Esophagus muscularis mucosa (tissue), 4 donors: ENCODE measurements at regions not wholly inside any gene's neighbourhood (a gene's known extent, or its start where the extent isn't known, plus 50 kb on each side); places are given as distances from the start of the nearest gene placed in this dataset.

Experiments
- DNase-seq: peaks from one replicate; pipeline ENCODE4 v3.0.0-alpha.2; 2017; ENCODE audit errors: extremely low spot score
- H3K27ac ChIP-seq, 4 donors: fragments of 200-600 bp; sonication (generic); replicated peaks in 1 of 4; 1 replicate in 3 of 4; 2 replicates in 1 of 4; pipeline ENCODE4 v1.5.1; 2016 to 2019; ENCODE audit warnings: mild to moderate bottlenecking in 1 of 4
- H3K27me3 ChIP-seq, 4 donors: fragments of 200-600 bp; sonication (generic); one replicate each; pipeline versions ENCODE4 v1.5.1 to v1.6.0; 2016 to 2019
- H3K36me3 ChIP-seq, 4 donors: fragments of 200-600 bp; sonication (generic); one replicate each; pipeline ENCODE4 v1.5.1; 2016 to 2019
- H3K4me1 ChIP-seq, 4 donors: fragments of 200-600 bp; sonication (generic); one replicate each; pipeline ENCODE4 v1.5.1; 2016 to 2019
- H3K4me3 ChIP-seq, 4 donors: fragments of 200-600 bp; sonication (generic); 1 replicate in 2 of 4; 2 replicates in 2 of 4; pipeline ENCODE4 v1.5.1; 2016 to 2019; ENCODE audit warnings: mild to moderate bottlenecking in 4 of 4, moderate library complexity in 1 of 4
- H3K9me3 ChIP-seq, 4 donors: fragments of 200-600 bp; sonication (generic); 1 replicate in 3 of 4; 2 replicates in 1 of 4; pipeline ENCODE4 v1.5.1; 2016 to 2019
- CTCF ChIP-seq, 3 experiments: fragments of 200-600 bp in 2 of 3; fragments of 450-650 bp in 1 of 3; sonication (generic) in 2 of 3; IDR thresholded peaks; one replicate each; pipeline ENCODE4 v1.5.1; 2017 to 2019; ENCODE audit warnings: antibody characterized with exemption in 3 of 3, mild to moderate bottlenecking in 2 of 3, moderate library complexity in 1 of 3
- EP300 ChIP-seq: sonication (generic); formaldehyde crosslinking; IDR thresholded peaks from one replicate; pipeline ENCODE4 v1.6.1; 2017; ENCODE audit warnings: antibody characterized with exemption
- POLR2A ChIP-seq: fragments of 450-650 bp; IDR thresholded peaks from one replicate; pipeline ENCODE4 v1.6.1; 2017; ENCODE audit warnings: antibody characterized with exemption, moderate library complexity, mild to moderate bottlenecking, low read depth
- POLR2AphosphoS5 ChIP-seq, 2 donors: sonication (generic); formaldehyde crosslinking; IDR thresholded peaks; one replicate each; pipeline ENCODE4 v1.6.1; 2017; ENCODE audit warnings: antibody characterized with exemption in 2 of 2
- WGBS: methylation state at CpG from one replicate; pipeline ENCODE4 v1.1.5; 2018; 5-methylcytosine and 5-hydroxymethylcytosine counted together
- intact Hi-C: fragments of 100-400 bp; cut with DNase I; formaldehyde crosslinking; loops from one replicate; pipeline ENCODE4 v1.15.1; 2023

- Histone ChIP-seq H3K27me3 (no peaks in the 10 kb centered on the region), H3K4me3 (no peak overlapping the region), H3K27ac (no peak overlapping the region), H3K9me3 (peaks cover 0 to 11% (median 3%) of the 10 kb centered on the region in 4 donors), H3K36me3 (no peaks in the 10 kb centered on the region), H3K4me1 (no peaks in the 10 kb centered on the region)
- TF ChIP-seq EP300: no peak
- no peak for TF ChIP-seq POLR2A
- TF ChIP-seq POLR2AphosphoS5 (IDR thresholded peaks at IDR 0.05): no peak
- TF ChIP-seq CTCF (IDR thresholded peaks at IDR 0.05): no peak
- intact Hi-C loops: no loop called here
- DNase-seq: no peak
- WGBS: 0% methylated on average over 1 of the region's 1 CpG
Measured at GRCh38 chr3:16725972-16726371, 120.7 kb upstream of the DAZL start.

DNA sequence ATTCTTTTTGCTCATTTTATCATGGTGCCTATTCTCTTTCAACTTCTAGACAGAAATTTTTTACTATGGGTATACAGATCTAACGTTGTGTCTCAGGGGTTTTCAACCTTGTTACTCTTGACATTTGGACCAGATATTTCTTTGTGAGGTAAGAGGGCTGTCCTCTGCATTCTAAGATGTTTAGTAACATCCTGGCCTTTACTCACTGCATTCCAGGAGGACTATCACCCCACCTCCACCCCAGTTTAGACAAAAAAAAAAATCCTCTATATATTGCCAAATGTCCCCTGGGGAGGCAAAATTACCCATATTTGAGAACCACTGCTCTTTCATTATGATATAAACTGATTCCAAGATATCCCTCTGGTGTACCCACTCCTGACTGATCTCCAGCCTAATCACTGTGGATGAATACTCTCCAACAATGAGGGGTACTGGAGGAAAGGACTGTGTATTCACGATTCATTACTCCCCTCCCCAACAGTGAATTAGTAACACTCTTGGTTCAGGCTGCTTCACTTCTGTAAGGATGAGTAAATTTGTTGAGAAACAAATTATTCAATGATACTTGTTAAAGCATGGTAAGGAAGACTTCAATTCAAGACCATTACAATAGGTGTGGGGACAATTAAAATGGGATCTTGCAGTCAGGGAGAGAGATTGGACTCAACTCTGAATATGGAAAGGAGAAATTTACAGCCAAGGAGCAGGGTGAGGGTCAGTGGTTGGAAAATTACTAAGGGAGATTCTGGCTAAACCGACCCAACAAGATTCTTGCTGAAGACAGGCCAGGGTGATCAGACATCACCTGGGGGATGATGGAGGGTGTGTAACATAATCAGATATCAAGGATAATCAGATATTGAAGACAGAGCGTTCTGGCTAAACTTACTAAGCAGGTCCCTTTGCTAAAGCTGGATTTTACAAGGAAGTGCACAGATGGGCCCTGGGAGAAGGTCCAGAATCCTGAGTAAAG, 123.8 kb upstream of the DAZL start:
- Histone ChIP-seq H3K36me3 (no peaks in the 10 kb centered on the region), H3K4me1 (no peaks in the 10 kb centered on the region), H3K4me3 (no peak overlapping the region), H3K9me3 (peaks cover 0 to 21% (median 16%) of the 10 kb centered on the region in 4 donors), H3K27ac (no peak overlapping the region), H3K27me3 (no peaks in the 10 kb centered on the region)
- intact Hi-C loops: no loop called here
- DNase-seq: no peak
- 74% methylated on average over 4 of the region's 4 CpGs for WGBS
- no peak for TF ChIP-seq EP300
- no peak for TF ChIP-seq POLR2AphosphoS5 (IDR thresholded peaks at IDR 0.05)
- TF ChIP-seq CTCF (IDR thresholded peaks at IDR 0.05): no peak
- no peak for TF ChIP-seq POLR2A

- H3K4me3 ChIP-seq: no peak overlapping the region
- DNase-seq: no peak
- no peaks in the 10 kb centered on the region for H3K36me3 ChIP-seq
- WGBS: 96% methylated on average over 1 of the region's 1 CpG
- H3K4me1 ChIP-seq: no peaks in the 10 kb centered on the region
- H3K27me3 ChIP-seq: no peaks in the 10 kb centered on the region
- H3K27ac ChIP-seq: no peak overlapping the region
- intact Hi-C loops: no loop called here
- H3K9me3 ChIP-seq: peaks cover 0 to 4% (median under 1%) of the 10 kb centered on the region in 4 donors
- TF ChIP-seq CTCF (IDR thresholded peaks at IDR 0.05): no peak
- no peak for TF ChIP-seq POLR2A
- TF ChIP-seq POLR2AphosphoS5 (IDR thresholded peaks at IDR 0.05): no peak
- no peak for TF ChIP-seq EP300
Measured at GRCh38 chr3:16738451-16738850, 133.2 kb upstream of the DAZL start.

- Histone ChIP-seq H3K4me1 (no peaks in the 10 kb centered on the region), H3K36me3 (no peaks in the 10 kb centered on the region), H3K27ac (no peak overlapping the region), H3K9me3 (peaks cover 0 to 4% (median 0%) of the 10 kb centered on the region in 4 donors), H3K27me3 (no peaks in the 10 kb centered on the region), H3K4me3 (no peak overlapping the region)
- TF ChIP-seq CTCF (IDR thresholded peaks at IDR 0.05): no peak
- TF ChIP-seq EP300: no peak
- TF ChIP-seq POLR2A: no peak
- no peak for TF ChIP-seq POLR2AphosphoS5 (IDR thresholded peaks at IDR 0.05)
- no peak for DNase-seq
- 80% methylated on average over 5 of the region's 5 CpGs for WGBS
- intact Hi-C loops: no loop called here
Measured at GRCh38 chr3:16739541-16740105, 134.4 kb upstream of the DAZL start.
